Gastroesophageal sphincter (tissue), 2 donors: ENCODE measurements at regions not wholly inside any gene's neighbourhood (a gene's known extent, or its start where the extent isn't known, plus 50 kb on each side); places are given as distances from the start of the nearest gene placed in this dataset.

Source experiments
- EP300 ChIP-seq: sonication (generic); formaldehyde crosslinking; IDR thresholded peaks from one replicate; pipeline ENCODE4 v1.6.1; 2017; ENCODE audit warnings: antibody characterized with exemption, mild to moderate bottlenecking
- POLR2A ChIP-seq, 2 donors: fragments of 450-650 bp; IDR thresholded peaks; one replicate each; pipeline ENCODE4 v1.6.1; 2017; ENCODE audit warnings: antibody characterized with exemption in 2 of 2, mild to moderate bottlenecking in 2 of 2, moderate library complexity in 1 of 2
- POLR2AphosphoS5 ChIP-seq: sonication (generic); formaldehyde crosslinking; IDR thresholded peaks from one replicate; pipeline ENCODE4 v1.6.1; 2017; ENCODE audit warnings: antibody characterized with exemption

DNA sequence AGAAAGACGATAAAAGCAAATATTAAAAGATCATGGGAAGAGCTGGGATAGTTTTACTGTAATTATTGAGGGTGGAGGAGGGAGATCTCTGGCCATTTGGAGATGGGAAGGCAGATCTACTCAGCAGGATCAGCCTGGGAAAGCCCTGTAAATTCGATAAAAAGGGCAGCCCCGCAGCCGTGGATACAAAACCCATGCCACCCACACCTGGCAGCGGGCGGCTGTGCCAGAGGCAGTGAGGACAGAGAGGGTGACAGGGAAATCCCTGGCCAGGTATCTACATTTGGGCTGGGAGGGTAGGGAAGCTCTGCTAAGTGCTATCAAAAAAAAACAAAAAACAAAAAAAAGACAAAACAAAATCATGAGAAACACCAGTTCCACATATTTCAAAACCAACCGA lies 379.2 kb upstream of the IRX1 start:
- TF ChIP-seq EP300 (no peak), POLR2AphosphoS5 (no peak), POLR2A (IDR thresholded peaks at IDR 0.05) (no peak)
